ENCODE measurements at regions not wholly inside any gene's neighbourhood (a gene's known extent, or its start where the extent isn't known, plus 50 kb on each side); places are given as distances from the start of the nearest gene placed in this dataset.

DNA sequence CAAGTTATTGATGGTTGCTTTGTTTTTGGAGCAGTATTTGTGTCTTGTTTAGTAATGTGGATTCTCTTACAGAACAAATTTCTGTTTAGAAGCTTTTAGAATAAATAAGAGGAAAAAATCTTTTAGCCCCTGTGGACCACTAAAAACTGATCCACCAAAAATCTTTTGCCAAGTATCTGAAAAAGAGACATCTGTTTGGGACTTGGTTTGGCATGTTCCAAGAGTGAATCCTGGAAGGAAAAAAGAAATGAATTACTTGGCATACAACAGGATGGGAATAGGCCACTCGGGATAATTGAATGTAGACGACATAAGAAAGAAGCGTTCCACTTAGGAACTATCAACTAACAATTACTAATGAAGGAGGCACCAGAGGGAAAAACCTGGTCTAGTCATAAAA, 1350.1 kb upstream of the C9orf72 start:
- no peak for TF ChIP-seq CTCF (IDR thresholded peaks at IDR 0.05)
- no peak for TF ChIP-seq POLR2A (IDR thresholded peaks at IDR 0.05)
